Parathyroid adenoma (tissue), 2 donors: ENCODE measurements at regions not wholly inside any gene's neighbourhood (a gene's known extent, or its start where the extent isn't known, plus 50 kb on each side); places are given as distances from the start of the nearest gene placed in this dataset.

Experiments used
- H2AFZ ChIP-seq: fragments of 300-600 bp; sonication (generic); one replicate; pipeline ENCODE4 v1.7.0; 2017; ENCODE audit warnings: antibody characterized with exemption, mild to moderate bottlenecking
- H3K27ac ChIP-seq: fragments of 300-600 bp; sonication (generic); one replicate; pipeline ENCODE4 v1.7.0; 2017
- H3K27me3 ChIP-seq: fragments of 300-600 bp; sonication (generic); one replicate; pipeline ENCODE4 v1.7.0; 2017; ENCODE audit warnings: low read length; ENCODE audit not compliant: control insufficient read depth, insufficient read depth
- H3K36me3 ChIP-seq: fragments of 300-600 bp; sonication (generic); one replicate; pipeline ENCODE4 v1.7.0; 2017; ENCODE audit warnings: low read length; ENCODE audit not compliant: control insufficient read depth, insufficient read depth
- H3K4me1 ChIP-seq: fragments of 300-600 bp; sonication (generic); one replicate; pipeline ENCODE4 v1.7.0; 2017; ENCODE audit warnings: control low read depth
- H3K4me2 ChIP-seq: fragments of 300-600 bp; sonication (generic); one replicate; pipeline ENCODE4 v1.7.0; 2017; ENCODE audit warnings: low read length
- H3K4me3 ChIP-seq: fragments of 300-600 bp; sonication (generic); one replicate; pipeline ENCODE4 v1.7.0; 2017; ENCODE audit warnings: low read depth, low read length
- H3K79me2 ChIP-seq: fragments of 300-600 bp; sonication (generic); one replicate; pipeline ENCODE4 v1.7.0; 2017; ENCODE audit warnings: control low read depth
- H3K9ac ChIP-seq: fragments of 300-600 bp; sonication (generic); one replicate; pipeline ENCODE4 v1.7.0; 2017; ENCODE audit warnings: mild to moderate bottlenecking
- H3K9me3 ChIP-seq: fragments of 300-600 bp; sonication (generic); one replicate; pipeline ENCODE4 v1.7.0; 2017; ENCODE audit warnings: low read length; ENCODE audit not compliant: control insufficient read depth
- CTCF ChIP-seq: fragments of 300-600 bp; sonication (generic); IDR thresholded peaks from one replicate; pipeline ENCODE4 v1.7.0; 2017; ENCODE audit warnings: antibody characterized with exemption, mild to moderate bottlenecking
- donor health status: primary hyperparathyroidism.

- Histone ChIP-seq H3K36me3 (no peaks in the 10 kb centered on the region), H3K9me3 (no peaks in the 10 kb centered on the region), H2AFZ (no peak overlapping the region), H3K27ac (no peak overlapping the region), H3K4me3 (no peak overlapping the region), H3K79me2 (no peaks in the 10 kb centered on the region), H3K4me1 (no peaks in the 10 kb centered on the region), H3K4me2 (no peak overlapping the region), H3K9ac (no peak overlapping the region), H3K27me3 (no peaks in the 10 kb centered on the region)
- TF ChIP-seq CTCF: no peak
These were observed 53.6 kb upstream of the RAP2C start for GRCh38 chrX:132272826-132273225.

GRCh38 chrX:132271311-132271778, 52.1 kb upstream of the RAP2C start:
- Histone ChIP-seq H3K9me3 (no peaks in the 10 kb centered on the region), H3K4me2 (no peak overlapping the region), H3K27ac (no peak overlapping the region), H3K9ac (no peak overlapping the region), H3K4me1 (no peaks in the 10 kb centered on the region), H3K4me3 (no peak overlapping the region), H3K36me3 (no peaks in the 10 kb centered on the region), H2AFZ (no peak overlapping the region), H3K27me3 (no peaks in the 10 kb centered on the region), H3K79me2 (no peaks in the 10 kb centered on the region)
- no peak for TF ChIP-seq CTCF

GRCh38 chrX:132270699-132271098, 51.5 kb upstream of the RAP2C start:
- no peak overlapping the region for H2AFZ ChIP-seq
- H3K27me3 ChIP-seq: no peaks in the 10 kb centered on the region
- no peak for TF ChIP-seq CTCF
- H3K9ac ChIP-seq: no peak overlapping the region
- no peak overlapping the region for H3K27ac ChIP-seq
- H3K4me3 ChIP-seq: no peak overlapping the region
- no peaks in the 10 kb centered on the region for H3K36me3 ChIP-seq
- H3K79me2 ChIP-seq: no peaks in the 10 kb centered on the region
- H3K9me3 ChIP-seq: no peaks in the 10 kb centered on the region
- no peaks in the 10 kb centered on the region for H3K4me1 ChIP-seq
- no peak overlapping the region for H3K4me2 ChIP-seq

- Histone ChIP-seq H2AFZ (no peak overlapping the region), H3K27me3 (no peaks in the 10 kb centered on the region), H3K4me1 (no peaks in the 10 kb centered on the region), H3K27ac (no peak overlapping the region), H3K9me3 (no peaks in the 10 kb centered on the region), H3K9ac (no peak overlapping the region), H3K79me2 (no peaks in the 10 kb centered on the region), H3K36me3 (no peaks in the 10 kb centered on the region), H3K4me3 (no peak overlapping the region), H3K4me2 (no peak overlapping the region)
- no peak for TF ChIP-seq CTCF
These were observed 50.8 kb upstream of the RAP2C start for GRCh38 chrX:132270021-132270420.
